ENCODE measurements at regions not wholly inside any gene's neighbourhood (a gene's known extent, or its start where the extent isn't known, plus 50 kb on each side); places are given as distances from the start of the nearest gene placed in this dataset.
"Not testable (repeated sequence)": the region's sequence is repeated elsewhere in the genome, so short reads cannot be mapped to it uniquely, and the experiment has no call there.

GRCh38 chr1:219863816-219864215 lies 64.5 kb downstream of the SLC30A10 start:
- not testable (repeated sequence) for DNase-seq (ENCODE audit: low spot score)

- DNase-seq (ENCODE audit: low spot score): no peak
Observed at GRCh38 chr1:219862366-219862765, 66.0 kb downstream of the SLC30A10 start.

- DNase-seq (ENCODE audit: low spot score): no peak
Observed at GRCh38 chr1:219858980-219859379, 69.4 kb downstream of the SLC30A10 start.

- peak; percentile 64 for DNase-seq (ENCODE audit: low spot score)
Observed at GRCh38 chr1:219847215-219847855, 81.0 kb downstream of the SLC30A10 start.

- not testable (repeated sequence) for DNase-seq (ENCODE audit: low spot score)
Observed at GRCh38 chr1:219839595-219839994, 88.8 kb downstream of the SLC30A10 start.

- DNase-seq (ENCODE audit: low spot score): no peak
Observed at GRCh38 chr1:219837994-219838294, 90.4 kb downstream of the SLC30A10 start.

- DNase-seq (ENCODE audit: low spot score): peak; percentile 56
Observed at GRCh38 chr1:219837274-219837993, 90.9 kb downstream of the SLC30A10 start.

- no peak for DNase-seq (ENCODE audit: low spot score)
Observed at GRCh38 chr1:219834314-219834917, 93.9 kb downstream of the SLC30A10 start.

GRCh38 chr1:219833214-219833815 lies 95.0 kb downstream of the SLC30A10 start:
- DNase-seq (ENCODE audit: low spot score): no peak

GRCh38 chr1:219826290-219826689 lies 102.1 kb downstream of the SLC30A10 start:
- DNase-seq (ENCODE audit: low spot score): no peak

- DNase-seq (ENCODE audit: low spot score): no peak
Observed at GRCh38 chr1:219825355-219825754, 103.0 kb downstream of the SLC30A10 start.

- no peak for DNase-seq (ENCODE audit: low spot score)
Observed at GRCh38 chr1:219824338-219824737, 104.0 kb downstream of the SLC30A10 start.

- no peak for DNase-seq (ENCODE audit: low spot score)
Observed at GRCh38 chr1:219820551-219820950, 107.8 kb downstream of the SLC30A10 start.

- no peak for DNase-seq (ENCODE audit: low spot score)
Observed at GRCh38 chr1:219817914-219818313, 110.4 kb downstream of the SLC30A10 start.

- no peak for DNase-seq (ENCODE audit: low spot score)
Observed at GRCh38 chr1:219813294-219813693, 115.1 kb downstream of the SLC30A10 start.

- DNase-seq (ENCODE audit: low spot score): peak; percentile 78
Observed at GRCh38 chr1:219812491-219813203, 115.7 kb downstream of the SLC30A10 start.

- DNase-seq (ENCODE audit: low spot score): no peak
Observed at GRCh38 chr1:219812086-219812485, 116.3 kb downstream of the SLC30A10 start.

- DNase-seq (ENCODE audit: low spot score): no peak
Observed at GRCh38 chr1:219810451-219810850, 117.9 kb downstream of the SLC30A10 start.

- no peak for DNase-seq (ENCODE audit: low spot score)
Observed at GRCh38 chr1:219808790-219809189, 119.6 kb downstream of the SLC30A10 start.

- DNase-seq (ENCODE audit: low spot score): no peak
Observed at GRCh38 chr1:219806642-219807041, 121.7 kb downstream of the SLC30A10 start.

GRCh38 chr1:219806020-219806419 lies 122.3 kb downstream of the SLC30A10 start:
- no peak for DNase-seq (ENCODE audit: low spot score)

- no peak for DNase-seq (ENCODE audit: low spot score)
Observed at GRCh38 chr1:219805191-219805590, 123.2 kb downstream of the SLC30A10 start.
